ENCODE measurements at regions not wholly inside any gene's neighbourhood (a gene's known extent, or its start where the extent isn't known, plus 50 kb on each side); places are given as distances from the start of the nearest gene placed in this dataset.

DNA sequence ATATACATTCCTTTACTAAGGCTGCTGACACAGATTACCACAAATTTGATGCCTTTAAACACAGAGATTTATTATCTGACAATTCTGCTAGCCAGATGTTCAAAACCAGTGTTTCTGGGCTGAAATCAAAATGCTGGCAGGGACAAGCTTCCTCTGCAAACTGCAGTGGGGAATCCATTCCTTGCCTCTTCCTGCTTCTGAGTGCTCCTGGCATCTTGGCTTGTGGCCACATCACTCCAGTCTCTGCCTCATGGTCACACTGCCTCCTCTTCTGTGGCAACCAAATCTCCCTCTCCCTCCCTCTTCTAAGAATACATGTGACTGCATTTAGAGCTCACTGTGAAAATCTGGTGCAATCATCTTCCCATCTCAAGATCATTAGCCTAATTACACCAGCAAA is 235.7 kb downstream of the TTC8 start:
- H3K4me3 ChIP-seq, result no peak overlapping the region
- H3K27ac ChIP-seq, result no peak overlapping the region
- intact Hi-C loops (cut with DNase I), result no loop called here
- DNase-seq, result no peak
- H3K4me1 ChIP-seq, result no peaks in the 10 kb centered on the region
- no peaks in the 10 kb centered on the region for H3K36me3 ChIP-seq (replicated peaks in 1 of 2; ENCODE audit: insufficient read depth in 1 of 2, low read depth in 2 of 2)
- TF ChIP-seq POLR2A (IDR thresholded peaks at IDR 0.05), result no peak
- TF ChIP-seq, protein P1, sequence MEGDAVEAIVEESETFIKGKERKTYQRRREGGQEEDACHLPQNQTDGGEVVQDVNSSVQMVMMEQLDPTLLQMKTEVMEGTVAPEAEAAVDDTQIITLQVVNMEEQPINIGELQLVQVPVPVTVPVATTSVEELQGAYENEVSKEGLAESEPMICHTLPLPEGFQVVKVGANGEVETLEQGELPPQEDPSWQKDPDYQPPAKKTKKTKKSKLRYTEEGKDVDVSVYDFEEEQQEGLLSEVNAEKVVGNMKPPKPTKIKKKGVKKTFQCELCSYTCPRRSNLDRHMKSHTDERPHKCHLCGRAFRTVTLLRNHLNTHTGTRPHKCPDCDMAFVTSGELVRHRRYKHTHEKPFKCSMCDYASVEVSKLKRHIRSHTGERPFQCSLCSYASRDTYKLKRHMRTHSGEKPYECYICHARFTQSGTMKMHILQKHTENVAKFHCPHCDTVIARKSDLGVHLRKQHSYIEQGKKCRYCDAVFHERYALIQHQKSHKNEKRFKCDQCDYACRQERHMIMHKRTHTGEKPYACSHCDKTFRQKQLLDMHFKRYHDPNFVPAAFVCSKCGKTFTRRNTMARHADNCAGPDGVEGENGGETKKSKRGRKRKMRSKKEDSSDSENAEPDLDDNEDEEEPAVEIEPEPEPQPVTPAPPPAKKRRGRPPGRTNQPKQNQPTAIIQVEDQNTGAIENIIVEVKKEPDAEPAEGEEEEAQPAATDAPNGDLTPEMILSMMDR (IDR thresholded peaks at IDR 0.05), result no peak
- H3K9me3 ChIP-seq, result no peaks in the 10 kb centered on the region
- no peaks in the 10 kb centered on the region for H3K27me3 ChIP-seq
- ATAC-seq, result no peak

DNA sequence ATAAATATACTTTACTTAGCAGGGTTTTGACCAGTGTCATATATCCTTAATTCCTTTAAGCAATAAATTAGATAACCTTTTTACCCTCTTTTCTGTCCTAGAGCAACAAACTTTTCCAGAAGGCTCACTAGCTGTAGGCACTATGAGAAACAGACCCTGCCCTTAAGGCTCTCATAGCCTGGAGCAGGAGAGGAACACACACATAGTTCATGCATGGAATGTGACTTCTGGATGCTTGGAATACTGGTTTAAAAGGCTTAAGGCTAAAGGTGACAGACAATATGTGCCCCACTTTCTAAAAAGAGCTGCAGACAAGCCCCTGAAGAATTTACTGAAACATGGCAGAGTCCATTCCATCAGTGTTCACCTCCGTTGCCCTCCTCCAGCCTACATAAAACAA is 237.2 kb downstream of the TTC8 start:
- no peak for TF ChIP-seq POLR2A (IDR thresholded peaks at IDR 0.05)
- TF ChIP-seq, protein P1 (IDR thresholded peaks at IDR 0.05), result no peak
- DNase-seq, result no peak

DNA sequence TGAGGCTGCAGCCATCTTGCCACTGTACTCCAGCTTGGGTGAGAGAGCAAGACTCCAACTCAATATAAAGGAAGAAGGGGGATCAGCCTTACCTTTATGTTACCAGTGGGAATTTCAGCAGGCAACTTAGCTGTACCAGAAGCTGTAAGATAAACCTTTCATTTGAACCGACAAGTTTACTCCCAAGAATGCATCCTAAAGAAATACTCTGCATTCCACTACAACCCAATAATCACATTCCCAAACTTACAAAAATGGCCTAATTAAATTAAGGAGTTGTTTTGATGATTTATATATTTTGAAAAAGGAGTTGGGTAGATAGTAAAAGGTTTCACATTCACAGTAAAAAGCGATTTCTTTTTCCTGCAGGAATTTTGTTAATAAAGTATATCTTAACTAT is 241.4 kb downstream of the TTC8 start:
- Histone ChIP-seq H3K27me3 (no peaks in the 10 kb centered on the region), H3K9me3 (no peaks in the 10 kb centered on the region), H3K27ac (no peak overlapping the region), H3K36me3 (replicated peaks in 1 of 2; ENCODE audit: insufficient read depth in 1 of 2, low read depth in 2 of 2) (no peaks in the 10 kb centered on the region), H3K4me3 (no peak overlapping the region), H3K4me1 (no peaks in the 10 kb centered on the region)
- no peak for DNase-seq
- WGBS, 2 donors, result 77 to 81% methylated on average over 2 of the region's 2 CpGs
- ATAC-seq, result no peak
- intact Hi-C loops (cut with DNase I), result no loop called here
- TF ChIP-seq POLR2A (IDR thresholded peaks at IDR 0.05), result no peak
- TF ChIP-seq, protein P1 (IDR thresholded peaks at IDR 0.05), result no peak

More for the DNA sequence above, 237.2 kb downstream of the TTC8 start:
- H3K4me3 ChIP-seq, result no peak overlapping the region
- no peaks in the 10 kb centered on the region for H3K9me3 ChIP-seq
- 78 to 91% methylated on average over 1 of the region's 1 CpG for WGBS, 2 donors
- no peak for ATAC-seq
- H3K36me3 ChIP-seq (replicated peaks in 1 of 2; ENCODE audit: insufficient read depth in 1 of 2, low read depth in 2 of 2), result no peaks in the 10 kb centered on the region
- intact Hi-C loops (cut with DNase I), result no loop called here
- no peaks in the 10 kb centered on the region for H3K4me1 ChIP-seq
- no peaks in the 10 kb centered on the region for H3K27me3 ChIP-seq
- no peak overlapping the region for H3K27ac ChIP-seq

DNA sequence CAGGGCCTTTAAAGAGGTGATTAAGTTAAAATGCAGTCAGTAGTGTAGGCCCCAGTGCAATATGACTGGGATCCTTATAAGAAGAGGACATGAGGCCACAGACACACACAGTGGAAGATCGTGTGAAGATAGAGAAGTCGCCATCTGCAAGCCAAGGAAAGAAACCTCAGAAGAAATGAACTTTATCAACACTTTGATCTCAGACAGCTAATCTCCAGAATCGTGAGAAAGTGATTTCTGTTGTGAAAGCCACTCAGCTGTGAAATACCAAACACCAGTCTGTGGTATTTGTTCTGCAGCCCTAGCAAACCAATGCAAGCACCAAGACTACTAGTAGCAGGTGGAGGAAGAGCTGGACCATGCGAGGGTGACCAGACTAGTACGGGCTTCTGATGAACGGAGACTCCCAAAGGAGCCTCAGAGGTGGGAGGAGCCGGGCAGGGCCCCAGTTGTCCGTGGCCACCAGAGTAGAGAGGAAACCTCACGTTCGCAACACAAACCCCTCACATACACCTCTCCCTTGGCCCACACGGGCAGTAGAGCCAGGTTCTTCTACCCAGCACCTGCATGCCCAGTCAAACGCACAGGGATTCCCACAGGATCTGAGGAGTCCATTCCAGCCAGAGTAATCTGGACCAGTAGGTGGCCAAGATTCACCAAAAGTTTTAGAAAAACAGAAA is 243.0 kb downstream of the TTC8 start:
- WGBS, 2 donors, result 66 to 68% methylated on average over 12 of the region's 12 CpGs
- intact Hi-C loops (cut with DNase I), result no loop called here
- Histone ChIP-seq H3K9me3 (no peaks in the 10 kb centered on the region), H3K4me1 (no peaks in the 10 kb centered on the region), H3K27me3 (no peaks in the 10 kb centered on the region), H3K4me3 (no peak overlapping the region), H3K27ac (no peak overlapping the region), H3K36me3 (replicated peaks in 1 of 2; ENCODE audit: insufficient read depth in 1 of 2, low read depth in 2 of 2) (no peaks in the 10 kb centered on the region)
- DNase-seq (no peak), ATAC-seq (no peak)
- no peak for TF ChIP-seq POLR2A (IDR thresholded peaks at IDR 0.05)

DNA sequence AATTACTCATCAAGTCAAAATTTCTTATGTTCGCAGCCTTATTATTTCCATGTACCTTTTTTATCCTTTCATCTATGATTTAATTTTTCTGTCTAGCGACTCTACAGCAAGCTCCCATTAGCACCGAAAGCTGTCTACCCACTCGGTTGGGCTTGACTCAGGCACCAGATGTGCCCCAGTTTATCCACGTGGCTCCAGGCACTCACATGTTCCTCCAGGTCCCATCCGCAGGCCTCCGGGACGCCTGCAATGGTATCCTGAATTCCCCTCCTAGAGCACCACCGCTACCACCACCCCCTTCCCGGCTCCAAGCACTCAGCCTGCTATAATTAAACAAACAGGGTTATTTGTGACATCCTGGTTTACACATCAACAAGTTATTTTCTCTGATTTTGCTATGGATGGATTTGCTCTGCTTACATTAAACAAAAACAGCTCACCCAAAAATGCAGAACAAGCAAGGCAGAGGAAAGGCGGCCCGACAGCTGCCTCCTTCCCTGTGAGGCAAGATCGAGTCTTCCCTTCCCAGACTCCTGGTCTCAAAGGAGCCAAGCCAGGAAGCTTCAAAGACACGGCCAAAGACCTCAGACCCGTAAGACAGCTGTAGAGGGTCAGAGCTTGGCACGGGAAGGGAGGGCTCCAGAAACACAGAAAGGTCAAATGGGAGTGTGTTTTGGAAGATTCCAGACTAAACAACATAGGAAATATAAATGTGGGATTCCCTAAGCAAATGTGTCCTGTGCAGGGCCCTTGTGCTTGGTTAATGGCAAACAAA is 253.8 kb downstream of the TTC8 start:
- DNase-seq (no peak), ATAC-seq (no peak)
- H3K4me1 ChIP-seq, result no peaks in the 10 kb centered on the region
- no peak overlapping the region for H3K27ac ChIP-seq
- WGBS, 2 donors, result 81 to 82% methylated on average over 16 of the region's 16 CpGs
- intact Hi-C loops (cut with DNase I), result no loop called here
- H3K4me3 ChIP-seq, result no peak overlapping the region
- H3K27me3 ChIP-seq, result no peaks in the 10 kb centered on the region
- TF ChIP-seq, protein P1 (IDR thresholded peaks at IDR 0.05), result no peak
- no peak for TF ChIP-seq POLR2A (IDR thresholded peaks at IDR 0.05)
- H3K9me3 ChIP-seq, result no peaks in the 10 kb centered on the region
- no peaks in the 10 kb centered on the region for H3K36me3 ChIP-seq (replicated peaks in 1 of 2; ENCODE audit: insufficient read depth in 1 of 2, low read depth in 2 of 2)

Measured in body of pancreas (tissue), 4 donors.